IMR-90 (cell line): ENCODE measurements at regions not wholly inside any gene's neighbourhood (a gene's known extent, or its start where the extent isn't known, plus 50 kb on each side); places are given as distances from the start of the nearest gene placed in this dataset.

ENCODE experiments used
- ATAC-seq: fragments of 200-7000 bp; cut with Tn5 transposase; 2 replicates; pipeline ENCODE4 v1.9.1; 2020; ENCODE audit warnings: low read depth, mild to moderate bottlenecking, moderate library complexity
- BruUV-seq: library from RNA; stranded (reverse); fragments of 400-500 nt; replicated peaks from 2 replicates; lab custom pipeline; 2021; lab: Mats Ljungman, UMichigan
- CTCF ChIA-PET: fragments of 300-600 bp; formaldehyde crosslinking; extraction: SDS; loops from one replicate; lab custom pipeline; 2021; ENCODE audit warnings: antibody characterized with exemption; lab: Yijun Ruan, JAX
- POLR2A ChIA-PET: fragments of 300-600 bp; sonication (Branson Sonifier 250); formaldehyde crosslinking; loops from one replicate; lab custom pipeline; 2022; ENCODE audit warnings: antibody characterized with exemption; ENCODE audit not compliant: unreplicated experiment; lab: Charles Lee
- DNase-seq: peaks from one replicate; pipeline ENCODE4 v3.0.0; 2013
- H2AFZ ChIP-seq: replicated peaks from 2 replicates; pipeline ENCODE3; 2013; ENCODE audit warnings: low read length, mild to moderate bottlenecking; ENCODE audit not compliant: poor library complexity
- H2AK5ac ChIP-seq: 2 replicates; pipeline ENCODE4 v1.6.1; 2013; ENCODE audit warnings: low read depth, low read length, inconsistent platforms
- H2AK9ac ChIP-seq: replicated peaks from 2 replicates; pipeline ENCODE3; 2013; ENCODE audit warnings: mild to moderate bottlenecking, low read depth, low read length, moderate library complexity; ENCODE audit not compliant: poor library complexity
- H2BK120ac ChIP-seq: 2 replicates; pipeline ENCODE4 v1.6.1; 2013; ENCODE audit warnings: low read depth, low read length, inconsistent platforms
- H2BK15ac ChIP-seq: 3 replicates; pipeline ENCODE4 v1.6.1; 2013; ENCODE audit warnings: low read depth, low read length, inconsistent platforms
- H2BK20ac ChIP-seq: 2 replicates; pipeline ENCODE4 v1.6.1; 2013; ENCODE audit warnings: low read depth, mild to moderate bottlenecking, inconsistent platforms, low read length, moderate library complexity
- H2BK5ac ChIP-seq: 2 replicates; pipeline ENCODE4 v1.6.1; 2013; ENCODE audit warnings: mild to moderate bottlenecking, low read depth, low read length, inconsistent platforms; ENCODE audit not compliant: poor library complexity, severe bottlenecking
- H3K14ac ChIP-seq: replicated peaks from 2 replicates; pipeline ENCODE4 v1.6.1; 2013; ENCODE audit warnings: low read depth, low read length, inconsistent platforms
- H3K18ac ChIP-seq: 2 replicates; pipeline ENCODE4 v1.6.1; 2013; ENCODE audit warnings: low read depth, low read length, control low read depth
- H3K23ac ChIP-seq: 2 replicates; pipeline ENCODE4 v1.6.1; 2013; ENCODE audit warnings: low read depth, low read length, inconsistent platforms
- H3K27ac ChIP-seq: 2 replicates; pipeline ENCODE4 v1.5.1; 2013; ENCODE audit warnings: mild to moderate bottlenecking, control low read depth, low read length; ENCODE audit not compliant: insufficient read depth
- H3K27me3 ChIP-seq: 2 replicates; pipeline ENCODE4 v1.6.1; 2013; ENCODE audit warnings: low read length; ENCODE audit not compliant: control insufficient read depth, insufficient read depth
- H3K36me3 ChIP-seq: 2 replicates; pipeline ENCODE4 v1.6.1; 2013; ENCODE audit warnings: low read length, mixed read lengths; ENCODE audit not compliant: control insufficient read depth, insufficient read depth
- H3K4ac ChIP-seq: 2 replicates; pipeline ENCODE4 v1.6.1; 2013; ENCODE audit warnings: low read depth, low read length, inconsistent platforms
- H3K4me1 ChIP-seq: 2 replicates; pipeline ENCODE4 v1.6.1; 2013; ENCODE audit warnings: low read length, mixed read lengths; ENCODE audit not compliant: control insufficient read depth, insufficient read depth
- H3K4me2 ChIP-seq: 2 replicates; pipeline ENCODE4 v1.6.1; 2013; ENCODE audit warnings: low read depth, mild to moderate bottlenecking, control low read depth, low read length, moderate library complexity
- H3K4me3 ChIP-seq: 2 replicates; pipeline ENCODE4 v1.5.1; 2013; ENCODE audit warnings: low read depth, mild to moderate bottlenecking, control low read depth, low read length, moderate library complexity; ENCODE audit not compliant: insufficient read depth
- H3K56ac ChIP-seq: 2 replicates; pipeline ENCODE4 v1.6.1; 2013; ENCODE audit warnings: low read length, inconsistent platforms; ENCODE audit not compliant: insufficient read depth; ENCODE audit errors: extremely low read depth
- H3K79me1 ChIP-seq, 2 experiments: 2 replicates each; pipeline ENCODE4 v1.6.1; 2013; ENCODE audit warnings: low read length in 2 of 2, inconsistent platforms in 1 of 2, low read depth in 1 of 2
- H3K9ac ChIP-seq: 2 replicates; pipeline ENCODE4 v1.6.1; 2013; ENCODE audit warnings: low read depth, low read length, control low read depth
- H3K9me1 ChIP-seq: 2 replicates; pipeline ENCODE4 v1.6.1; 2013; ENCODE audit warnings: low read length, inconsistent platforms; ENCODE audit not compliant: insufficient read depth
- H3K9me3 ChIP-seq: 2 replicates; pipeline ENCODE4 v1.6.1; 2013; ENCODE audit warnings: low read length; ENCODE audit not compliant: control insufficient read depth, insufficient read depth
- H4K20me1 ChIP-seq: 2 replicates; pipeline ENCODE4 v1.6.1; 2013; ENCODE audit warnings: low read length, inconsistent platforms; ENCODE audit not compliant: insufficient read depth
- H4K5ac ChIP-seq: 2 replicates; pipeline ENCODE4 v1.6.1; 2013; ENCODE audit warnings: mild to moderate bottlenecking, low read depth, low read length, control low read depth
- H4K8ac ChIP-seq, 2 experiments: 2 replicates each; pipeline ENCODE4 v1.6.1; 2013; ENCODE audit warnings: low read depth in 2 of 2, low read length in 2 of 2, control low read depth in 1 of 2, inconsistent platforms in 1 of 2
- H4K91ac ChIP-seq: 2 replicates; pipeline ENCODE4 v1.6.1; 2013; ENCODE audit warnings: low read depth, low read length, inconsistent platforms; ENCODE audit not compliant: insufficient read depth
- BHLHE40 ChIP-seq: fragments of 150-350 bp; IDR thresholded peaks from 2 replicates; pipeline ENCODE4 v1.6.1; 2016; ENCODE audit warnings: mild to moderate bottlenecking, low read depth, low read length
- CEBPB ChIP-seq: IDR thresholded peaks from 2 replicates; pipeline ENCODE4 v1.6.1; 2012; ENCODE audit warnings: low read depth, low read length, improper control_type of control experiment
- CHD1 ChIP-seq: IDR thresholded peaks from 2 replicates; pipeline ENCODE4 v1.6.1; 2012; ENCODE audit warnings: low read depth, low read length, improper control_type of control experiment
- FOS ChIP-seq: fragments of 150-350 bp; IDR thresholded peaks from 2 replicates; pipeline ENCODE4 v1.6.1; 2016; ENCODE audit warnings: low read depth, low read length
- MAFK ChIP-seq: IDR thresholded peaks from 2 replicates; pipeline ENCODE4 v1.6.1; 2012; ENCODE audit warnings: low read depth, low read length, improper control_type of control experiment
- MAZ ChIP-seq: IDR thresholded peaks from 2 replicates; pipeline ENCODE4 v1.6.1; 2012; ENCODE audit warnings: low read depth, mild to moderate bottlenecking, low read length, improper control_type of control experiment, moderate library complexity, borderline replicate concordance
- MXI1 ChIP-seq: IDR thresholded peaks from 2 replicates; pipeline ENCODE4 v1.6.1; 2012; ENCODE audit warnings: low read depth, mild to moderate bottlenecking, low read length, moderate library complexity, borderline replicate concordance
- NFE2L2 ChIP-seq: fragments of 150-350 bp; IDR thresholded peaks from 2 replicates; pipeline ENCODE4 v1.6.1; 2016; ENCODE audit warnings: low read depth, mild to moderate bottlenecking, low read length
- POLR2A ChIP-seq: IDR thresholded peaks from 2 replicates; pipeline ENCODE4 v1.6.1; 2012; ENCODE audit warnings: mild to moderate bottlenecking, low read depth, low read length
- RAD21 ChIP-seq: IDR thresholded peaks from 2 replicates; pipeline ENCODE4 v1.6.1; 2012; ENCODE audit warnings: low read length, improper control_type of control experiment
- RCOR1 ChIP-seq: IDR thresholded peaks from 2 replicates; pipeline ENCODE4 v1.6.1; 2012; ENCODE audit warnings: mild to moderate bottlenecking, low read length, improper control_type of control experiment; ENCODE audit not compliant: insufficient replicate concordance
- RFX5 ChIP-seq: IDR thresholded peaks from 2 replicates; pipeline ENCODE4 v1.8.0; 2012; ENCODE audit warnings: low read depth, mild to moderate bottlenecking, low read length, moderate library complexity
- SMC3 ChIP-seq: fragments of 150-350 bp; IDR thresholded peaks from 2 replicates; pipeline ENCODE4 v1.6.1; 2016; ENCODE audit warnings: low read depth, mild to moderate bottlenecking, antibody characterized with exemption, low read length, moderate library complexity
- WGBS, 2 experiments: methylation state at CpG; one replicate each; pipeline versions ENCODE4 v1.1.5 to v1.1.7; 2013; ENCODE audit warnings: missing lambda C conversion rate in 2 of 2; ENCODE audit not compliant: insufficient read length in 1 of 2; ENCODE audit errors: extremely low coverage in 2 of 2; 5-methylcytosine and 5-hydroxymethylcytosine counted together
- dilution Hi-C: fragments of 300-500 bp; cut with HindIII; formaldehyde crosslinking; loops from one replicate; pipeline ENCODE4 v1.14.3; 2018; ENCODE audit warnings: low sequenced_read_pairs; ENCODE audit not compliant: unreplicated experiment
- in situ Hi-C: fragments of 300-500 bp; cut with MboI; formaldehyde crosslinking; loops from 3 replicates; pipeline ENCODE4 v1.14.3; 2019; ENCODE audit warnings: low sequenced_read_pairs, inconsistent platforms, mixed read lengths
- intact Hi-C: fragments of 100-400 bp; cut with micrococcal nuclease; formaldehyde crosslinking; loops from 2 replicates; pipeline ENCODE4 v1.10.0; 2022
- TF ChIP-seq, protein P1 (sequence below): fragments of 150-350 bp; IDR thresholded peaks from 2 replicates; pipeline ENCODE4 v1.6.1; 2017; ENCODE audit warnings: mild to moderate bottlenecking, antibody characterized with exemption, low read length, low read depth
- TF ChIP-seq, protein P2 (sequence below): fragments of 150-350 bp; IDR thresholded peaks from 2 replicates; pipeline ENCODE4 v1.6.1; 2016; ENCODE audit warnings: low read depth, mild to moderate bottlenecking, low read length, moderate library complexity, borderline replicate concordance
- TF ChIP-seq, protein P3 (sequence below): conservative IDR thresholded peaks from 2 replicates; pipeline ENCODE4 v1.5.1; 2012; ENCODE audit warnings: mild to moderate bottlenecking, low read depth, low read length, improper control_type of control experiment

DNA sequence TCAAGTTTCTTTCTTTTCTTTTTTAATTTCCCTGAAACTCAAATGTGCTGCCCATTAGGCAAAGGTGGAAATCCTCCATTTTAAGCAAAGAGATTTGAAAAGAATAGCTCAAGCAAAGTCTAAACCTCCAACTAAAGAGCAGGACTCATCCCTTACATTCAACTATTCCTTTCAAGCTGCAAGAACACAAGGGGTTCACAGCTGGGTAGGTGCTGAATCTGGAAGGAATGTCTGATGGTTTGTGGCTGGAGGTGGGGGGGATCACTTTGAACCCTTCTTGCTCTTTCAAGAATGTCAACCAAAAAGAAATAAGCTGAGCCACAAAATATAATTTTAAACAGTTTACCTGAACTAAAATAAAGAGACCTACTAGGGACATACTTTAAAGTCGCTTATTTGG is 375.7 kb upstream of the CDH10 start:
- CTCF ChIA-PET, result no interaction called here

More for the DNA sequence above, 375.7 kb upstream of the CDH10 start:
- no peak overlapping the region for H2BK5ac ChIP-seq
- no peak for DNase-seq
- H3K4ac ChIP-seq, result no peak overlapping the region
- no peaks in the 10 kb centered on the region for H3K79me1 ChIP-seq
- no peak overlapping the region for H3K56ac ChIP-seq
- H4K5ac ChIP-seq, result no peak overlapping the region
- POLR2A ChIA-PET, result no interaction called here
- WGBS, 2 experiments, result no CpG with 5 or more reads among the region's 1 CpG
- H4K8ac ChIP-seq, result no peak overlapping the region
- no peak overlapping the region for H2BK15ac ChIP-seq
- no peak overlapping the region for H2AK9ac ChIP-seq
- H2BK120ac ChIP-seq, result no peak overlapping the region
- H3K27me3 ChIP-seq, result no peaks in the 10 kb centered on the region
- no peaks in the 10 kb centered on the region for H3K9me1 ChIP-seq
- ATAC-seq, result no peak
- no peak overlapping the region for H3K27ac ChIP-seq
- no peak overlapping the region for H4K91ac ChIP-seq
- no peak overlapping the region for H2BK20ac ChIP-seq
- no peaks in the 10 kb centered on the region for H3K4me1 ChIP-seq
- H3K36me3 ChIP-seq, result no peaks in the 10 kb centered on the region
- H2AFZ ChIP-seq, result no peak overlapping the region
- no peak overlapping the region for H3K9ac ChIP-seq
- no peak overlapping the region for H3K14ac ChIP-seq
- intact Hi-C loops (no loop called here), in situ Hi-C loops (no loop called here), dilution Hi-C loops (no loop called here)
- no peak overlapping the region for H3K4me2 ChIP-seq
- no peaks in the 10 kb centered on the region for H4K20me1 ChIP-seq
- no peak overlapping the region for H2AK5ac ChIP-seq
- H3K4me3 ChIP-seq, result no peak overlapping the region
- H3K18ac ChIP-seq, result no peak overlapping the region
- no peak overlapping the region for H3K23ac ChIP-seq
- TF ChIP-seq CEBPB, result no peak
- TF ChIP-seq, protein P1, sequence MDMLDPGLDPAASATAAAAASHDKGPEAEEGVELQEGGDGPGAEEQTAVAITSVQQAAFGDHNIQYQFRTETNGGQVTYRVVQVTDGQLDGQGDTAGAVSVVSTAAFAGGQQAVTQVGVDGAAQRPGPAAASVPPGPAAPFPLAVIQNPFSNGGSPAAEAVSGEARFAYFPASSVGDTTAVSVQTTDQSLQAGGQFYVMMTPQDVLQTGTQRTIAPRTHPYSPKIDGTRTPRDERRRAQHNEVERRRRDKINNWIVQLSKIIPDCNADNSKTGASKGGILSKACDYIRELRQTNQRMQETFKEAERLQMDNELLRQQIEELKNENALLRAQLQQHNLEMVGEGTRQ, result no peak
- TF ChIP-seq RAD21, result no peak
- TF ChIP-seq RCOR1, result no peak
- TF ChIP-seq, protein P2, sequence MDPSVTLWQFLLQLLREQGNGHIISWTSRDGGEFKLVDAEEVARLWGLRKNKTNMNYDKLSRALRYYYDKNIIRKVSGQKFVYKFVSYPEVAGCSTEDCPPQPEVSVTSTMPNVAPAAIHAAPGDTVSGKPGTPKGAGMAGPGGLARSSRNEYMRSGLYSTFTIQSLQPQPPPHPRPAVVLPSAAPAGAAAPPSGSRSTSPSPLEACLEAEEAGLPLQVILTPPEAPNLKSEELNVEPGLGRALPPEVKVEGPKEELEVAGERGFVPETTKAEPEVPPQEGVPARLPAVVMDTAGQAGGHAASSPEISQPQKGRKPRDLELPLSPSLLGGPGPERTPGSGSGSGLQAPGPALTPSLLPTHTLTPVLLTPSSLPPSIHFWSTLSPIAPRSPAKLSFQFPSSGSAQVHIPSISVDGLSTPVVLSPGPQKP, result no peak
- TF ChIP-seq MAZ, result no peak
- no peak for TF ChIP-seq NFE2L2
- TF ChIP-seq MAFK, result no peak
- no peak for TF ChIP-seq RFX5
- no peak for TF ChIP-seq CHD1
- no peak for TF ChIP-seq BHLHE40
- TF ChIP-seq MXI1, result no peak
- no peak for TF ChIP-seq SMC3
- TF ChIP-seq, protein P3, sequence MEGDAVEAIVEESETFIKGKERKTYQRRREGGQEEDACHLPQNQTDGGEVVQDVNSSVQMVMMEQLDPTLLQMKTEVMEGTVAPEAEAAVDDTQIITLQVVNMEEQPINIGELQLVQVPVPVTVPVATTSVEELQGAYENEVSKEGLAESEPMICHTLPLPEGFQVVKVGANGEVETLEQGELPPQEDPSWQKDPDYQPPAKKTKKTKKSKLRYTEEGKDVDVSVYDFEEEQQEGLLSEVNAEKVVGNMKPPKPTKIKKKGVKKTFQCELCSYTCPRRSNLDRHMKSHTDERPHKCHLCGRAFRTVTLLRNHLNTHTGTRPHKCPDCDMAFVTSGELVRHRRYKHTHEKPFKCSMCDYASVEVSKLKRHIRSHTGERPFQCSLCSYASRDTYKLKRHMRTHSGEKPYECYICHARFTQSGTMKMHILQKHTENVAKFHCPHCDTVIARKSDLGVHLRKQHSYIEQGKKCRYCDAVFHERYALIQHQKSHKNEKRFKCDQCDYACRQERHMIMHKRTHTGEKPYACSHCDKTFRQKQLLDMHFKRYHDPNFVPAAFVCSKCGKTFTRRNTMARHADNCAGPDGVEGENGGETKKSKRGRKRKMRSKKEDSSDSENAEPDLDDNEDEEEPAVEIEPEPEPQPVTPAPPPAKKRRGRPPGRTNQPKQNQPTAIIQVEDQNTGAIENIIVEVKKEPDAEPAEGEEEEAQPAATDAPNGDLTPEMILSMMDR, result no peak
- TF ChIP-seq POLR2A, result no peak
- TF ChIP-seq FOS, result no peak
- H3K9me3 ChIP-seq, result peaks cover 5% of the 10 kb centered on the region; the same call in 1 of the 2 replicates
- BruUV-seq, result no TSS peak
